MV-4-11 (cell line): ENCODE measurements at regions not wholly inside any gene's neighbourhood (a gene's known extent, or its start where the extent isn't known, plus 50 kb on each side); places are given as distances from the start of the nearest gene placed in this dataset.
"Not testable (repeated sequence)": the region's sequence is repeated elsewhere in the genome, so short reads cannot be mapped to it uniquely, and the experiment has no call there.

Experiments used
- DNase-seq: peaks from one replicate; lab custom pipeline; 2025; lab: John Stamatoyannopoulos, UW

GRCh38 chr3:143175940-143176894, 56.6 kb downstream of the CHST2 start:
- DNase-seq: not testable (repeated sequence)

- DNase-seq: not testable (repeated sequence)
These were observed 58.4 kb downstream of the CHST2 start for GRCh38 chr3:143177965-143178364.

GRCh38 chr3:143178775-143179548, 59.4 kb downstream of the CHST2 start:
- not testable (repeated sequence) for DNase-seq

- DNase-seq: no peak
These were observed 60.0 kb downstream of the CHST2 start for GRCh38 chr3:143179603-143180002.

GRCh38 chr3:143180860-143181259, 61.3 kb downstream of the CHST2 start:
- DNase-seq: not testable (repeated sequence)

GRCh38 chr3:143181977-143182376, 62.4 kb downstream of the CHST2 start:
- not testable (repeated sequence) for DNase-seq

GRCh38 chr3:143182866-143183664, 63.5 kb downstream of the CHST2 start:
- DNase-seq: no peak

GRCh38 chr3:143183665-143183964, 64.0 kb downstream of the CHST2 start:
- no peak for DNase-seq

GRCh38 chr3:143184099-143184498, 64.5 kb downstream of the CHST2 start:
- DNase-seq: no peak

GRCh38 chr3:143185401-143185800, 65.8 kb downstream of the CHST2 start:
- DNase-seq: no peak

GRCh38 chr3:143187111-143187510, 67.5 kb downstream of the CHST2 start:
- no peak for DNase-seq

- no peak for DNase-seq
These were observed 69.3 kb downstream of the CHST2 start for GRCh38 chr3:143188881-143189280.

- no peak for DNase-seq
These were observed 70.5 kb downstream of the CHST2 start for GRCh38 chr3:143190101-143190500.

- DNase-seq: no peak
These were observed 72.6 kb downstream of the CHST2 start for GRCh38 chr3:143192193-143192592.

- DNase-seq: no peak
These were observed 80.7 kb downstream of the CHST2 start for GRCh38 chr3:143200001-143200924.

- no peak for DNase-seq
These were observed 81.5 kb downstream of the CHST2 start for GRCh38 chr3:143201045-143201444.

- no peak for DNase-seq
These were observed 82.5 kb downstream of the CHST2 start for GRCh38 chr3:143201870-143202752.

GRCh38 chr3:143203142-143203541, 83.6 kb downstream of the CHST2 start:
- no peak for DNase-seq

GRCh38 chr3:143203848-143204247, 84.3 kb downstream of the CHST2 start:
- no peak for DNase-seq

GRCh38 chr3:143206955-143207337, 87.4 kb downstream of the CHST2 start:
- DNase-seq: no peak
